ENCODE measurements at regions not wholly inside any gene's neighbourhood (a gene's known extent, or its start where the extent isn't known, plus 50 kb on each side); places are given as distances from the start of the nearest gene placed in this dataset.

DNA sequence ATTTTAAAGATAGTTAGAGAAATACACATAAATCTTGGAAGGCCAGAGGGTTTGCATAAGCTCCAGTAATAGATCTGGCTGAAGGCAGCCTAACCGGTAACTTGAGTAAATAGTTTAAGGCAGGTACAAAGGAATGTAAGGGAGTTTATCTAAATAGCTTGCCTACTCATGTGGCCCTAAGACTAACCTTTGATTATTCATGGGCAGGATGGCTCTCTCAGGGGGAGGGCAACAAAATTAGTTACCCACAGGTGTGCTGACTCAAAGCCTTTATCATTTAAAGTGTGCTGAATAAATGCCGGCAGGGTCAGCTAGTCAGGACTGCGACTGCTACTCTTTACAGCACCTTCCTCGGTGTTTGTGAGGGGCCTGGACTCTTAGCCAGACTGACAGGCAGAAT, 761.3 kb upstream of the KIF2B start:
- TF ChIP-seq, protein P1, sequence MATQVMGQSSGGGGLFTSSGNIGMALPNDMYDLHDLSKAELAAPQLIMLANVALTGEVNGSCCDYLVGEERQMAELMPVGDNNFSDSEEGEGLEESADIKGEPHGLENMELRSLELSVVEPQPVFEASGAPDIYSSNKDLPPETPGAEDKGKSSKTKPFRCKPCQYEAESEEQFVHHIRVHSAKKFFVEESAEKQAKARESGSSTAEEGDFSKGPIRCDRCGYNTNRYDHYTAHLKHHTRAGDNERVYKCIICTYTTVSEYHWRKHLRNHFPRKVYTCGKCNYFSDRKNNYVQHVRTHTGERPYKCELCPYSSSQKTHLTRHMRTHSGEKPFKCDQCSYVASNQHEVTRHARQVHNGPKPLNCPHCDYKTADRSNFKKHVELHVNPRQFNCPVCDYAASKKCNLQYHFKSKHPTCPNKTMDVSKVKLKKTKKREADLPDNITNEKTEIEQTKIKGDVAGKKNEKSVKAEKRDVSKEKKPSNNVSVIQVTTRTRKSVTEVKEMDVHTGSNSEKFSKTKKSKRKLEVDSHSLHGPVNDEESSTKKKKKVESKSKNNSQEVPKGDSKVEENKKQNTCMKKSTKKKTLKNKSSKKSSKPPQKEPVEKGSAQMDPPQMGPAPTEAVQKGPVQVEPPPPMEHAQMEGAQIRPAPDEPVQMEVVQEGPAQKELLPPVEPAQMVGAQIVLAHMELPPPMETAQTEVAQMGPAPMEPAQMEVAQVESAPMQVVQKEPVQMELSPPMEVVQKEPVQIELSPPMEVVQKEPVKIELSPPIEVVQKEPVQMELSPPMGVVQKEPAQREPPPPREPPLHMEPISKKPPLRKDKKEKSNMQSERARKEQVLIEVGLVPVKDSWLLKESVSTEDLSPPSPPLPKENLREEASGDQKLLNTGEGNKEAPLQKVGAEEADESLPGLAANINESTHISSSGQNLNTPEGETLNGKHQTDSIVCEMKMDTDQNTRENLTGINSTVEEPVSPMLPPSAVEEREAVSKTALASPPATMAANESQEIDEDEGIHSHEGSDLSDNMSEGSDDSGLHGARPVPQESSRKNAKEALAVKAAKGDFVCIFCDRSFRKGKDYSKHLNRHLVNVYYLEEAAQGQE (IDR thresholded peaks at IDR 0.05; ENCODE audit: insufficient read depth in 1 of 2, low read depth in 2 of 2, low read length in 1 of 2) = no peak
- TF ChIP-seq, protein P2, sequence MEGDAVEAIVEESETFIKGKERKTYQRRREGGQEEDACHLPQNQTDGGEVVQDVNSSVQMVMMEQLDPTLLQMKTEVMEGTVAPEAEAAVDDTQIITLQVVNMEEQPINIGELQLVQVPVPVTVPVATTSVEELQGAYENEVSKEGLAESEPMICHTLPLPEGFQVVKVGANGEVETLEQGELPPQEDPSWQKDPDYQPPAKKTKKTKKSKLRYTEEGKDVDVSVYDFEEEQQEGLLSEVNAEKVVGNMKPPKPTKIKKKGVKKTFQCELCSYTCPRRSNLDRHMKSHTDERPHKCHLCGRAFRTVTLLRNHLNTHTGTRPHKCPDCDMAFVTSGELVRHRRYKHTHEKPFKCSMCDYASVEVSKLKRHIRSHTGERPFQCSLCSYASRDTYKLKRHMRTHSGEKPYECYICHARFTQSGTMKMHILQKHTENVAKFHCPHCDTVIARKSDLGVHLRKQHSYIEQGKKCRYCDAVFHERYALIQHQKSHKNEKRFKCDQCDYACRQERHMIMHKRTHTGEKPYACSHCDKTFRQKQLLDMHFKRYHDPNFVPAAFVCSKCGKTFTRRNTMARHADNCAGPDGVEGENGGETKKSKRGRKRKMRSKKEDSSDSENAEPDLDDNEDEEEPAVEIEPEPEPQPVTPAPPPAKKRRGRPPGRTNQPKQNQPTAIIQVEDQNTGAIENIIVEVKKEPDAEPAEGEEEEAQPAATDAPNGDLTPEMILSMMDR (IDR thresholded peaks at IDR 0.05) = no peak
- in situ Hi-C loops (cut with HindIII; ENCODE audit: low pct_unique_long_range_greater_than_20kb, low sequenced_read_pairs) (no loop called here), intact Hi-C loops (cut with micrococcal nuclease; ENCODE audit: unreplicated experiment) (no loop called here)
- Histone ChIP-seq H3K4me3 (ENCODE audit: low read depth in 2 of 2, low read length in 2 of 2) (no peak overlapping the region), H3K27me3 (ENCODE audit: control insufficient read depth, insufficient read depth, low read length) (no peaks in the 10 kb centered on the region), H3K4me1 (ENCODE audit: control insufficient read depth, insufficient read depth, low read length) (no peaks in the 10 kb centered on the region), H3K36me3 (ENCODE audit: control insufficient read depth, insufficient read depth, low read length) (no peaks in the 10 kb centered on the region), H3K9me3 (ENCODE audit: control insufficient read depth, insufficient read depth, low read depth, low read length) (peaks cover 12% of the 10 kb centered on the region; the same call in 1 of the 2 replicates), H3K27ac (ENCODE audit: low read length) (no peak overlapping the region)
- POLR2A ChIA-PET = no interaction called here
- no peak for DNase-seq (ENCODE audit: low read depth, low spot score)
- ATAC-seq = no peak
- no TSS peak for BruUV-seq (replicated peaks)
- CTCF ChIA-PET = no interaction called here

DNA sequence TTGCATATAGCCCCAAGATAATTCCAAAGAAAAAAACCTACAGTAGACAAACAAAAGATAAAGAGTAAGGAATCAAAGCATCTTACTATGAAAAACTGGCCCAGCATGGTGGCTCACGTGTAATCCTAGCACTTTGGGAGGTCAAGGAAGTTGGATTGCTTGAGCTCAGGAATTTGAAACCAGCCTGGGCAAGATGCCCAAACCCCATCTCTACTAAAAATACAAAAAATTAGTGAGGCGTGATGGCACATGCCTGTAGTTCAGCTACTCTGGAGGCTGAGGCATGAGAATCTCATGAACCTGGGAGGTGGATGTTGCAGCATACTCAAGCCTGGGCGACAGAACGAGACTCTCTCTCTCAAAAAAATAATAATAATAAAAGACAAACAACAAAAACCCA, 764.7 kb upstream of the KIF2B start:
- in situ Hi-C loops (cut with HindIII; ENCODE audit: low pct_unique_long_range_greater_than_20kb, low sequenced_read_pairs) = no loop called here
- no peak for DNase-seq (ENCODE audit: low read depth, low spot score)

More for the DNA sequence above, 764.7 kb upstream of the KIF2B start:
- intact Hi-C loops (cut with micrococcal nuclease; ENCODE audit: unreplicated experiment) = no loop called here
- CTCF ChIA-PET = no interaction called here
- POLR2A ChIA-PET = interaction anchor here (0.7 kb wide), 1 partner anchor 213 kb away, joined by 4 read pairs; no protein-coding TSS in a partner anchor
- Histone ChIP-seq H3K4me3 (ENCODE audit: low read depth in 2 of 2, low read length in 2 of 2) (no peak overlapping the region), H3K4me1 (ENCODE audit: control insufficient read depth, insufficient read depth, low read length) (no peaks in the 10 kb centered on the region), H3K27ac (ENCODE audit: low read length) (no peak overlapping the region), H3K9me3 (ENCODE audit: control insufficient read depth, insufficient read depth, low read depth, low read length) (peaks cover 13% of the 10 kb centered on the region; the same call in 1 of the 2 replicates), H3K36me3 (ENCODE audit: control insufficient read depth, insufficient read depth, low read length) (no peaks in the 10 kb centered on the region), H3K27me3 (ENCODE audit: control insufficient read depth, insufficient read depth, low read length) (no peaks in the 10 kb centered on the region)
- BruUV-seq (replicated peaks) = no TSS peak
- no peak for ATAC-seq
- TF ChIP-seq, protein P2 (IDR thresholded peaks at IDR 0.05) = no peak
- TF ChIP-seq POLR2AphosphoS5 (IDR thresholded peaks at IDR 0.05; ENCODE audit: low read depth, low read length) (no peak), SIN3A (IDR thresholded peaks at IDR 0.05; ENCODE audit: borderline replicate concordance, insufficient read depth, low read depth, low read length) (no peak), TCF7L2 (IDR thresholded peaks at IDR 0.05; ENCODE audit: low read depth, low read length) (no peak)
- TF ChIP-seq, protein P1 (IDR thresholded peaks at IDR 0.05; ENCODE audit: insufficient read depth in 1 of 2, low read depth in 2 of 2, low read length in 1 of 2) = no peak

All from Panc1 (cell line).